GM12873 (cell line): ENCODE measurements at regions not wholly inside any gene's neighbourhood (a gene's known extent, or its start where the extent isn't known, plus 50 kb on each side); places are given as distances from the start of the nearest gene placed in this dataset.

ENCODE experiments used
- CTCF ChIP-seq: IDR thresholded peaks from 2 replicates; pipeline ENCODE4 v1.5.1; 2012; ENCODE audit warnings: low read depth, mild to moderate bottlenecking, moderate library complexity, low read length, control low read depth; ENCODE audit not compliant: insufficient read depth; ENCODE audit errors: missing control alignments

- no peak for TF ChIP-seq CTCF
These were observed 368.1 kb upstream of the ADGRL2 start for GRCh38 chr1:81432654-81433109.

GRCh38 chr1:81432059-81432458 is 368.7 kb upstream of the ADGRL2 start:
- TF ChIP-seq CTCF: no peak

GRCh38 chr1:81431624-81432000 is 369.1 kb upstream of the ADGRL2 start:
- TF ChIP-seq CTCF: no peak

- TF ChIP-seq CTCF: no peak
These were observed 369.6 kb upstream of the ADGRL2 start for GRCh38 chr1:81430955-81431623.

GRCh38 chr1:81430236-81430938 is 370.3 kb upstream of the ADGRL2 start:
- no peak for TF ChIP-seq CTCF

- TF ChIP-seq CTCF: no peak
These were observed 371.7 kb upstream of the ADGRL2 start for GRCh38 chr1:81428998-81429397.

- TF ChIP-seq CTCF: no peak
These were observed 375.9 kb upstream of the ADGRL2 start for GRCh38 chr1:81424816-81425215.
